Suprapubic skin (tissue), 4 donors: ENCODE measurements at regions not wholly inside any gene's neighbourhood (a gene's known extent, or its start where the extent isn't known, plus 50 kb on each side); places are given as distances from the start of the nearest gene placed in this dataset.

Experiments
- CTCF ChIP-seq, 2 donors: fragments of 200-600 bp in 1 of 2; fragments of 450-650 bp in 1 of 2; sonication (generic) in 1 of 2; IDR thresholded peaks; one replicate each; pipeline ENCODE4 v1.5.1; 2016 to 2019; ENCODE audit warnings: antibody characterized with exemption in 2 of 2, mild to moderate bottlenecking in 1 of 2, moderate library complexity in 1 of 2
- EP300 ChIP-seq: sonication (generic); formaldehyde crosslinking; IDR thresholded peaks from one replicate; pipeline ENCODE4 v1.6.1; 2017; ENCODE audit warnings: antibody characterized with exemption
- POLR2A ChIP-seq, 2 donors: fragments of 450-650 bp; IDR thresholded peaks; one replicate each; pipeline ENCODE4 v1.6.1; 2017; ENCODE audit warnings: antibody characterized with exemption in 2 of 2, mild to moderate bottlenecking in 2 of 2, moderate library complexity in 2 of 2
- POLR2AphosphoS5 ChIP-seq, 3 donors: sonication (generic); formaldehyde crosslinking; IDR thresholded peaks; one replicate each; pipeline ENCODE4 v1.6.1; 2017; ENCODE audit warnings: antibody characterized with exemption in 3 of 3

- no peak for TF ChIP-seq EP300
- TF ChIP-seq CTCF (IDR thresholded peaks at IDR 0.05): no peak
- no peak for TF ChIP-seq POLR2AphosphoS5 (IDR thresholded peaks at IDR 0.05)
- TF ChIP-seq POLR2A (IDR thresholded peaks at IDR 0.05): no peak
These were observed 103.3 kb downstream of the YTHDF1 start for GRCh38 chr20:63112491-63113219.
